B cell (primary cell): ENCODE measurements at regions not wholly inside any gene's neighbourhood (a gene's known extent, or its start where the extent isn't known, plus 50 kb on each side); places are given as distances from the start of the nearest gene placed in this dataset.

ENCODE experiments used
- ATAC-seq: fragments of 200-7000 bp; cut with Tn5 transposase; one replicate; pipeline ENCODE4 v1.10.0; 2021; ENCODE audit warnings: low read depth, mild to moderate bottlenecking, moderate number of reproducible peaks, moderate library complexity
- CTCF ChIA-PET: fragments of 350-600 bp; sonication (Branson Sonifier 250); formaldehyde crosslinking; loops from one replicate; lab custom pipeline; 2021; ENCODE audit warnings: antibody characterized with exemption, inconsistent platforms; lab: Charles Lee
- POLR2A ChIA-PET: fragments of 350-600 bp; sonication (Branson Sonifier 250); formaldehyde crosslinking; loops from one replicate; lab custom pipeline; 2021; ENCODE audit warnings: antibody characterized with exemption; lab: Charles Lee
- DNase-seq: peaks from one replicate; pipeline ENCODE4 v3.0.0; 2013
- H2AFZ ChIP-seq: 2 replicates; pipeline ENCODE4 v1.6.1; 2012; ENCODE audit warnings: mild to moderate bottlenecking, low read depth, low read length; ENCODE audit not compliant: insufficient read depth, poor library complexity, severe bottlenecking
- H3K27ac ChIP-seq, 2 donors: 1 replicate in 1 of 2; 2 replicates in 1 of 2; pipeline ENCODE4 v1.5.1; 2012 to 2013; ENCODE audit warnings: low read length in 2 of 2, mild to moderate bottlenecking in 2 of 2, moderate library complexity in 1 of 2
- H3K27me3 ChIP-seq, 4 experiments: fragments of 200-600 bp in 1 of 4; sonication (generic) in 1 of 4; replicated peaks in 1 of 4; 1 replicate in 2 of 4; 2 replicates in 2 of 4; pipeline versions ENCODE4 v1.6.1 to v1.7.0; 2013 to 2016; ENCODE audit warnings: low read length in 3 of 4, mild to moderate bottlenecking in 2 of 4, mixed read lengths in 1 of 4, moderate library complexity in 1 of 4; ENCODE audit not compliant: insufficient read depth in 4 of 4, control insufficient read depth in 3 of 4; ENCODE audit errors: control extremely low read depth in 1 of 4
- H3K36me3 ChIP-seq, 2 experiments: replicated peaks in 1 of 2; 1 replicate in 1 of 2; 2 replicates in 1 of 2; pipeline versions ENCODE4 v1.6.1 to v1.7.1; 2013; ENCODE audit warnings: low read length in 1 of 2; ENCODE audit not compliant: insufficient read depth in 2 of 2, control insufficient read depth in 1 of 2; ENCODE audit errors: control extremely low read depth in 1 of 2, extremely low read depth in 1 of 2
- H3K4me1 ChIP-seq, 2 donors: fragments of 200-600 bp in 1 of 2; sonication (generic) in 1 of 2; 1 replicate in 1 of 2; 2 replicates in 1 of 2; pipeline versions ENCODE4 v1.5.1 to v1.6.1; 2013 to 2017; ENCODE audit warnings: low read length in 2 of 2; ENCODE audit not compliant: control insufficient read depth in 2 of 2, insufficient read depth in 2 of 2
- H3K4me2 ChIP-seq: replicated peaks from 2 replicates; pipeline ENCODE3; 2012; ENCODE audit warnings: mild to moderate bottlenecking, low read depth, low read length; ENCODE audit not compliant: poor library complexity, severe bottlenecking
- H3K4me3 ChIP-seq, 5 experiments: fragments of 200-600 bp in 1 of 5; sonication (generic) in 1 of 5; 1 replicate in 3 of 5; 2 replicates in 2 of 5; pipeline versions ENCODE4 v1.5.1 to v1.7.0; 2011 to 2016; ENCODE audit warnings: low read length in 4 of 5, mild to moderate bottlenecking in 4 of 5, low read depth in 2 of 5, control low read depth in 1 of 5, moderate library complexity in 1 of 5; ENCODE audit not compliant: insufficient read depth in 1 of 5; ENCODE audit errors: control extremely low read depth in 1 of 5, extremely low read depth in 1 of 5
- H3K79me2 ChIP-seq: fragments of 200-600 bp; sonication (generic); one replicate; pipeline ENCODE4 v1.6.0; 2016; ENCODE audit warnings: low read length; ENCODE audit not compliant: control insufficient read depth, insufficient read depth
- H3K9ac ChIP-seq: fragments of 200-600 bp; sonication (generic); 2 replicates; pipeline ENCODE4 v1.6.1; 2017; ENCODE audit warnings: mild to moderate bottlenecking, low read length, moderate library complexity
- H3K9me3 ChIP-seq, 3 donors: one replicate each; pipeline versions ENCODE4 v1.6.1 to v1.7.1; 2013; ENCODE audit warnings: low read length in 2 of 3; ENCODE audit not compliant: control insufficient read depth in 2 of 3, insufficient read depth in 1 of 3; ENCODE audit errors: control extremely low read depth in 1 of 3
- H4K20me1 ChIP-seq: 2 replicates; pipeline ENCODE4 v1.6.0; 2012; ENCODE audit warnings: mild to moderate bottlenecking, low read length; ENCODE audit not compliant: insufficient read depth, control insufficient read depth, poor library complexity, severe bottlenecking
- H3K27ac Mint-ChIP-seq: one replicate; pipeline ENCODE4 v1.8.0; 2021; ENCODE audit warnings: mixed read lengths
- H3K27me3 Mint-ChIP-seq: one replicate; pipeline ENCODE4 v1.8.0; 2021; ENCODE audit warnings: mixed read lengths
- H3K4me1 Mint-ChIP-seq: one replicate; pipeline ENCODE4 v1.8.0; 2021; ENCODE audit warnings: mixed read lengths
- H3K4me3 Mint-ChIP-seq: one replicate; pipeline ENCODE4 v1.8.0; 2021; ENCODE audit warnings: mixed read lengths
- H3K9me3 Mint-ChIP-seq: one replicate; pipeline ENCODE4 v1.8.0; 2022; ENCODE audit warnings: mixed read lengths; ENCODE audit not compliant: insufficient read depth
- EZH2 ChIP-seq: IDR thresholded peaks from 2 replicates; pipeline ENCODE4 v1.6.1; 2012; ENCODE audit warnings: borderline replicate concordance, low read depth, mild to moderate bottlenecking, moderate library complexity, low read length; ENCODE audit not compliant: insufficient read depth, poor library complexity, severe bottlenecking
- WGBS: methylation state at CpG from one replicate; pipeline ENCODE4 v1.1.5; 2013; ENCODE audit warnings: missing lambda C conversion rate; ENCODE audit not compliant: insufficient coverage; 5-methylcytosine and 5-hydroxymethylcytosine counted together
- intact Hi-C: fragments of 100-400 bp; cut with micrococcal nuclease; formaldehyde crosslinking; loops from one replicate; pipeline ENCODE4 v1.10.0; 2022
- TF ChIP-seq, protein P1 (sequence below): fragments of 200-600 bp; IDR thresholded peaks from one replicate; pipeline ENCODE4 v1.8.0; 2022; ENCODE audit warnings: antibody characterized with exemption, mild to moderate bottlenecking

DNA sequence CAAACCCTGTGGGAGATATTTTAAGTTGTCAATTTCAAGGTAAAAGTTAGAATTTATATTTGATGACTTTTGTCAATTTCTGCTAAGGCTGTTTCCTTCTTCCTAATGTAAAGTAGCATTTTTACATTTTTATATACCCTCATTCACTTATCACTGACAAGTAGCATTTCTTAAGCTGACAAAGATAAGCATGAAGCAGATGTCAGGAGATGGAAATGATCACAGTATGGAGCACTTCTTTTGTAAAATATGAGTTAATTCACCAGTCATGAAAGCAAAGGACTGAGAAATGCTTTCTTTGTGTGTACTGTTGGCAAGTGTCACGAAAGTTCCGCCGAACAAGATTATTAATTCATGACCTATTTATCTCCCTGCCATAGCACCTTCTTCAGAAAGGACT is 503.9 kb downstream of the DNAJB9 start:
- no peak for DNase-seq
- no peak overlapping the region for H3K4me3 Mint-ChIP-seq
- H3K27me3 ChIP-seq, result no peaks in the 10 kb centered on the region
- intact Hi-C loops, result no loop called here
- no peaks in the 10 kb centered on the region for H3K4me1 ChIP-seq
- no peaks in the 10 kb centered on the region for H3K4me1 Mint-ChIP-seq
- no peaks in the 10 kb centered on the region for H4K20me1 ChIP-seq
- no peaks in the 10 kb centered on the region for H3K27me3 Mint-ChIP-seq
- H3K79me2 ChIP-seq, result no peaks in the 10 kb centered on the region
- no peak overlapping the region for H3K9ac ChIP-seq
- no peak overlapping the region for H3K4me2 ChIP-seq
- H3K27ac ChIP-seq, result no peak overlapping the region
- H3K9me3 ChIP-seq, result peaks cover 0 to 1% (median 0%) of the 10 kb centered on the region in 3 donors
- TF ChIP-seq, protein P1, sequence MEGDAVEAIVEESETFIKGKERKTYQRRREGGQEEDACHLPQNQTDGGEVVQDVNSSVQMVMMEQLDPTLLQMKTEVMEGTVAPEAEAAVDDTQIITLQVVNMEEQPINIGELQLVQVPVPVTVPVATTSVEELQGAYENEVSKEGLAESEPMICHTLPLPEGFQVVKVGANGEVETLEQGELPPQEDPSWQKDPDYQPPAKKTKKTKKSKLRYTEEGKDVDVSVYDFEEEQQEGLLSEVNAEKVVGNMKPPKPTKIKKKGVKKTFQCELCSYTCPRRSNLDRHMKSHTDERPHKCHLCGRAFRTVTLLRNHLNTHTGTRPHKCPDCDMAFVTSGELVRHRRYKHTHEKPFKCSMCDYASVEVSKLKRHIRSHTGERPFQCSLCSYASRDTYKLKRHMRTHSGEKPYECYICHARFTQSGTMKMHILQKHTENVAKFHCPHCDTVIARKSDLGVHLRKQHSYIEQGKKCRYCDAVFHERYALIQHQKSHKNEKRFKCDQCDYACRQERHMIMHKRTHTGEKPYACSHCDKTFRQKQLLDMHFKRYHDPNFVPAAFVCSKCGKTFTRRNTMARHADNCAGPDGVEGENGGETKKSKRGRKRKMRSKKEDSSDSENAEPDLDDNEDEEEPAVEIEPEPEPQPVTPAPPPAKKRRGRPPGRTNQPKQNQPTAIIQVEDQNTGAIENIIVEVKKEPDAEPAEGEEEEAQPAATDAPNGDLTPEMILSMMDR, result no peak
- TF ChIP-seq EZH2, result no peak
- CTCF ChIA-PET, result no interaction called here
- no peaks in the 10 kb centered on the region for H3K9me3 Mint-ChIP-seq
- H3K36me3 ChIP-seq, result no peaks in the 10 kb centered on the region
- no peak overlapping the region for H3K27ac Mint-ChIP-seq
- POLR2A ChIA-PET, result no interaction called here
- no CpG with 5 or more reads among the region's 3 CpGs for WGBS
- no peak overlapping the region for H2AFZ ChIP-seq
- H3K4me3 ChIP-seq, result no peak overlapping the region
- ATAC-seq, result no peak

DNA sequence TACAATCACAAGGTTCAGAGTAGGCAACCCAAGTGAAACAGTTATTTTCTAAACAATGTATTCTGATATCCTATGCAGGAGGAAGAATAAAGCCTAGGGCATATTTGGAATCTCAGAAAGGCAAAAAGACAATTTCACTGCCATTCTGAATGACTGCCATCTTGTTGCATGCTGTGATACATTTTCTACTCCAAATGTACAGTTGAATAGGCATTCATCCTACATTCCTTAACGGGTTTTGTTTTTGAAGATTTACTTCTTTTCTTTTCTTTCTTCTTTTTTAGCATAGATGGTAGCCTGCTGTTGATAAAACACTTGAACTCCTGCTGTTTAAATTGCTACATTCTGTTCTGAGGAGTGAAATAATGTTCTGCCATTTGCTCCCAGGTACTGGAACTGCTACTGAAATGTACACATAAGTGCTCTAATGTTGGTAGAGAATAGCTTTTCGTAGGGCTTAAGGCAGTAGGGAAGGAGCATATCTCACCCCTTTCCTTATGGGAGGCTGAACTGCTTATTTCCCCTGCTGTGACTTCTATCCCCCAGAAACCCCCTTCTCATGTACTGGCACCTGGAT is 506.8 kb downstream of the DNAJB9 start:
- H3K36me3 ChIP-seq, result no peaks in the 10 kb centered on the region
- no CpG with 5 or more reads among the region's 2 CpGs for WGBS
- H2AFZ ChIP-seq, result no peak overlapping the region
- intact Hi-C loops, result no loop called here
- Mint-ChIP-seq H3K4me1 (no peaks in the 10 kb centered on the region), H3K9me3 (no peaks in the 10 kb centered on the region), H3K27ac (no peak overlapping the region), H3K4me3 (no peak overlapping the region), H3K27me3 (no peaks in the 10 kb centered on the region)
- no peak overlapping the region for H3K9ac ChIP-seq
- H3K4me3 ChIP-seq, result no peak overlapping the region
- H3K4me1 ChIP-seq, result no peaks in the 10 kb centered on the region
- DNase-seq (no peak), ATAC-seq (no peak)
- no peaks in the 10 kb centered on the region for H3K27me3 ChIP-seq
- TF ChIP-seq, protein P1, result no peak
- no peak for TF ChIP-seq EZH2
- POLR2A ChIA-PET, result no interaction called here
- no peaks in the 10 kb centered on the region for H3K79me2 ChIP-seq
- no peak overlapping the region for H3K4me2 ChIP-seq
- H3K9me3 ChIP-seq, result peaks cover 0 to 1% (median 0%) of the 10 kb centered on the region in 3 donors
- CTCF ChIA-PET, result no interaction called here
- no peak overlapping the region for H3K27ac ChIP-seq
- no peaks in the 10 kb centered on the region for H4K20me1 ChIP-seq
